WTC11 (cell line): ENCODE measurements at regions not wholly inside any gene's neighbourhood (a gene's known extent, or its start where the extent isn't known, plus 50 kb on each side); places are given as distances from the start of the nearest gene placed in this dataset.

Experiments used
- ATAC-seq: fragments of 200-7000 bp; cut with Tn5 transposase; 2 replicates; pipeline ENCODE4 v1.10.0; 2021; ENCODE audit warnings: mild to moderate bottlenecking, moderate library complexity
- CTCF ChIA-PET: fragments of 300-600 bp; sonication (Branson Sonifier 250); formaldehyde crosslinking; loops from one replicate; lab custom pipeline; 2021; ENCODE audit warnings: antibody characterized with exemption; lab: Charles Lee
- POLR2A ChIA-PET: fragments of 350-600 bp; sonication (Branson Sonifier 250); formaldehyde crosslinking; loops from one replicate; lab custom pipeline; 2021; ENCODE audit warnings: antibody characterized with exemption; lab: Charles Lee
- DNase-seq: peaks from one replicate; pipeline ENCODE4 v3.0.0; 2021; ENCODE audit warnings: low spot score
- H3K27ac Mint-ChIP-seq: 2 replicates; pipeline ENCODE4 v1.8.0; 2021; ENCODE audit warnings: mixed read lengths
- H3K27me3 Mint-ChIP-seq: 2 replicates; pipeline ENCODE4 v1.8.0; 2021; ENCODE audit warnings: low read depth, mild to moderate bottlenecking, moderate library complexity, mixed read lengths
- H3K36me3 Mint-ChIP-seq: 2 replicates; pipeline ENCODE4 v1.8.0; 2021; ENCODE audit warnings: mixed read lengths
- H3K4me1 Mint-ChIP-seq: 2 replicates; pipeline ENCODE4 v1.8.0; 2022; ENCODE audit warnings: mixed read lengths
- H3K4me3 Mint-ChIP-seq: 2 replicates; pipeline ENCODE4 v1.8.0; 2021; ENCODE audit warnings: mild to moderate bottlenecking, moderate library complexity, mixed read lengths
- H3K9me3 Mint-ChIP-seq: 2 replicates; pipeline ENCODE4 v1.8.0; 2021; ENCODE audit warnings: mixed read lengths
- FOXK1 ChIP-seq: sonication (generic); formaldehyde crosslinking; IDR thresholded peaks from 2 replicates; pipeline ENCODE4 v1.8.0; 2022; ENCODE audit warnings: mild to moderate bottlenecking, moderate library complexity, missing genetic modification reagents
- JUN ChIP-seq: sonication (generic); formaldehyde crosslinking; IDR thresholded peaks from 2 replicates; pipeline ENCODE4 v1.8.0; 2023; ENCODE audit warnings: mild to moderate bottlenecking, missing genetic modification reagents
- KAT7 ChIP-seq: sonication (generic); formaldehyde crosslinking; IDR thresholded peaks from 2 replicates; pipeline ENCODE4 v1.8.1; 2023; ENCODE audit warnings: missing genetic modification reagents, mild to moderate bottlenecking, borderline replicate concordance
- MXD4 ChIP-seq: fragments of 250-450 bp; sonication (Bioruptor Pico); IDR thresholded peaks from 2 replicates; pipeline ENCODE4 v1.8.0; 2021; ENCODE audit warnings: mild to moderate bottlenecking, moderate library complexity, borderline replicate concordance
- MYBL2 ChIP-seq: sonication (generic); formaldehyde crosslinking; IDR thresholded peaks from 2 replicates; pipeline ENCODE4 v1.8.1; 2023; ENCODE audit warnings: mild to moderate bottlenecking, moderate library complexity, missing genetic modification reagents
- NFE2L1 ChIP-seq: sonication (generic); formaldehyde crosslinking; IDR thresholded peaks from 2 replicates; pipeline ENCODE4 v1.8.1; 2023; ENCODE audit warnings: missing genetic modification reagents
- NFYB ChIP-seq: sonication (generic); formaldehyde crosslinking; conservative IDR thresholded peaks from 2 replicates; pipeline ENCODE4 v1.8.0; 2022; ENCODE audit warnings: low read depth, missing genetic modification reagents
- NR2C2 ChIP-seq: sonication (generic); formaldehyde crosslinking; IDR thresholded peaks from 2 replicates; pipeline ENCODE4 v1.8.0; 2022; ENCODE audit warnings: mild to moderate bottlenecking, missing genetic modification reagents
- NR3C1 ChIP-seq: sonication (generic); formaldehyde crosslinking; conservative IDR thresholded peaks from 2 replicates; pipeline ENCODE4 v1.8.1; 2023; ENCODE audit warnings: low read depth, mild to moderate bottlenecking, missing genetic modification reagents
- OVOL2 ChIP-seq: fragments of 250-450 bp; sonication (Bioruptor Pico); IDR thresholded peaks from 2 replicates; pipeline ENCODE4 v1.9.0; 2021; ENCODE audit warnings: mild to moderate bottlenecking, borderline replicate concordance
- PRRX2 ChIP-seq: fragments of 250-450 bp; sonication (Bioruptor Pico); IDR thresholded peaks from 2 replicates; pipeline ENCODE4 v1.8.0; 2021; ENCODE audit warnings: mild to moderate bottlenecking
- RELA ChIP-seq: sonication (generic); formaldehyde crosslinking; IDR thresholded peaks from 2 replicates; pipeline ENCODE4 v1.8.1; 2022; ENCODE audit warnings: missing genetic modification reagents, mild to moderate bottlenecking, borderline replicate concordance
- TEAD1 ChIP-seq: sonication (generic); formaldehyde crosslinking; IDR thresholded peaks from 2 replicates; pipeline ENCODE4 v1.8.0; 2022; ENCODE audit warnings: mild to moderate bottlenecking, missing genetic modification reagents
- ZNF317 ChIP-seq: sonication (generic); formaldehyde crosslinking; IDR thresholded peaks from 2 replicates; pipeline ENCODE4 v1.8.1; 2023; ENCODE audit warnings: low read depth, mild to moderate bottlenecking, moderate library complexity, missing genetic modification reagents, borderline replicate concordance
- ZNF396 ChIP-seq: fragments of 250-450 bp; sonication (Bioruptor Pico); IDR thresholded peaks from 2 replicates; pipeline ENCODE4 v1.8.0; 2021; ENCODE audit warnings: mild to moderate bottlenecking, moderate library complexity, borderline replicate concordance
- TF ChIP-seq, protein P1 (sequence below): fragments of 250-450 bp; sonication (Bioruptor Pico); IDR thresholded peaks from 2 replicates; pipeline ENCODE4 v1.9.0; 2021; ENCODE audit warnings: mild to moderate bottlenecking
- TF ChIP-seq, protein P2 (sequence below): fragments of 250-450 bp; sonication (Bioruptor Pico); IDR thresholded peaks from 2 replicates; pipeline ENCODE4 v1.9.0; 2021; ENCODE audit warnings: mild to moderate bottlenecking
- TF ChIP-seq, protein P3 (sequence below): sonication (generic); formaldehyde crosslinking; IDR thresholded peaks from 2 replicates; pipeline ENCODE4 v1.8.0; 2022; ENCODE audit warnings: mild to moderate bottlenecking, missing genetic modification reagents
- TF ChIP-seq, protein P4 (sequence below): fragments of 250-450 bp; sonication (Bioruptor Pico); IDR thresholded peaks from 2 replicates; pipeline ENCODE4 v1.9.0; 2021; ENCODE audit warnings: moderate library complexity, mild to moderate bottlenecking, inconsistent platforms, borderline replicate concordance
- TF ChIP-seq, protein P5 (sequence below): sonication (generic); formaldehyde crosslinking; conservative IDR thresholded peaks from 2 replicates; pipeline ENCODE4 v1.8.1; 2023; ENCODE audit warnings: mild to moderate bottlenecking, low read depth, missing genetic modification reagents, moderate library complexity
- TF ChIP-seq, protein P6 (sequence below): sonication (generic); formaldehyde crosslinking; IDR thresholded peaks from 2 replicates; pipeline ENCODE4 v1.8.1; 2023; ENCODE audit warnings: mild to moderate bottlenecking, missing genetic modification reagents
- TF ChIP-seq, protein P7 (sequence below): fragments of 250-450 bp; sonication (Bioruptor Pico); IDR thresholded peaks from 2 replicates; pipeline ENCODE4 v1.9.0; 2021; ENCODE audit warnings: mild to moderate bottlenecking, borderline replicate concordance

DNA sequence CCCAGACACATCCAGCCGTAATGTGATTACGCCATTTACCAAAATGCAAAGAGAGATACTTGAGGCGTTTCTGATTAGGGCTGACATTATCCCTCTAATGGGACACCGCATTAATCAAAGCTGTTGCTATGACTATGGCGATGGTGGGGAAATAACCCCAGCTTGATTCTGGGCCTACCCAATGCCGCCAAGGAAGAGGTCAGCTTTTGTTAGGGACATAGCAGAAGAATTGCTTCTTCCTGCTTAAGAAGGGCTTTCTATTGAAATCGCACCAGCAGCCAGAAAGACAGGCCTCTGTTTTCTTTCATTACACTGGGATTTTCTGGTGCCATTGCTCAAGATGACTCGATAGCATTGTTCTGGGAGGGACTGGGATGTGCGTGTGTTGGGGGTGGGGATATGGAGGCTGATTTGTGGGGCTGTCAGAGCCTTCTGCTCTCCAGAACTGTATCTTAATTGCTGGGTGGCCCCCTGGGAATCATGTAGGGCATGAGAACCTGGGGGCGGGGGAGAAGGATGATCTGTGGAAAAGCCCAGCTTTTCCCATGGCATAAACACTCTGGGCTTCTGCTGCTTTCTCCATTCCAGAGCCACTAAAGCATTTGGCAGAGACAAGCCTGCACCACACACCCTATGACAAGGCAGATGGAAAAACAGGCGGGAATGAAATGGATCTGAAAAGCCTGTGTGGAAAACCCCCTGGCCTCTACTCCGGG lies 106.5 kb upstream of the RAD23B start:
- no peak for DNase-seq
- Mint-ChIP-seq H3K27me3 (no peaks in the 10 kb centered on the region), H3K9me3 (no peaks in the 10 kb centered on the region), H3K27ac (no peak overlapping the region), H3K4me1 (peaks cover 15% of the 10 kb centered on the region), H3K36me3 (no peaks in the 10 kb centered on the region), H3K4me3 (no peak overlapping the region)
- peak; percentile 29 for ATAC-seq
- POLR2A ChIA-PET: interaction anchor here (0.5 kb wide), 1 partner anchor 56 kb away, joined by 3 read pairs; no protein-coding TSS in a partner anchor
- TF ChIP-seq RELA (CRISPR knock-in tag) (no peak), JUN (no peak), ZNF317 (CRISPR knock-in tag) (no peak), OVOL2 (CRISPR knock-in tag) (no peak), MXD4 (CRISPR knock-in tag) (no peak), PRRX2 (no peak), NR2C2 (CRISPR knock-in tag) (no peak)
- TF ChIP-seq, protein P1, sequence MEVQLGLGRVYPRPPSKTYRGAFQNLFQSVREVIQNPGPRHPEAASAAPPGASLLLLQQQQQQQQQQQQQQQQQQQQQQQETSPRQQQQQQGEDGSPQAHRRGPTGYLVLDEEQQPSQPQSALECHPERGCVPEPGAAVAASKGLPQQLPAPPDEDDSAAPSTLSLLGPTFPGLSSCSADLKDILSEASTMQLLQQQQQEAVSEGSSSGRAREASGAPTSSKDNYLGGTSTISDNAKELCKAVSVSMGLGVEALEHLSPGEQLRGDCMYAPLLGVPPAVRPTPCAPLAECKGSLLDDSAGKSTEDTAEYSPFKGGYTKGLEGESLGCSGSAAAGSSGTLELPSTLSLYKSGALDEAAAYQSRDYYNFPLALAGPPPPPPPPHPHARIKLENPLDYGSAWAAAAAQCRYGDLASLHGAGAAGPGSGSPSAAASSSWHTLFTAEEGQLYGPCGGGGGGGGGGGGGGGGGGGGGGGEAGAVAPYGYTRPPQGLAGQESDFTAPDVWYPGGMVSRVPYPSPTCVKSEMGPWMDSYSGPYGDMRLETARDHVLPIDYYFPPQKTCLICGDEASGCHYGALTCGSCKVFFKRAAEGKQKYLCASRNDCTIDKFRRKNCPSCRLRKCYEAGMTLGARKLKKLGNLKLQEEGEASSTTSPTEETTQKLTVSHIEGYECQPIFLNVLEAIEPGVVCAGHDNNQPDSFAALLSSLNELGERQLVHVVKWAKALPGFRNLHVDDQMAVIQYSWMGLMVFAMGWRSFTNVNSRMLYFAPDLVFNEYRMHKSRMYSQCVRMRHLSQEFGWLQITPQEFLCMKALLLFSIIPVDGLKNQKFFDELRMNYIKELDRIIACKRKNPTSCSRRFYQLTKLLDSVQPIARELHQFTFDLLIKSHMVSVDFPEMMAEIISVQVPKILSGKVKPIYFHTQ (CRISPR knock-in tag): no peak
- TF ChIP-seq, protein P2, sequence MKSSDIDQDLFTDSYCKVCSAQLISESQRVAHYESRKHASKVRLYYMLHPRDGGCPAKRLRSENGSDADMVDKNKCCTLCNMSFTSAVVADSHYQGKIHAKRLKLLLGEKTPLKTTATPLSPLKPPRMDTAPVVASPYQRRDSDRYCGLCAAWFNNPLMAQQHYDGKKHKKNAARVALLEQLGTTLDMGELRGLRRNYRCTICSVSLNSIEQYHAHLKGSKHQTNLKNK (CRISPR knock-in tag): no peak
- TF ChIP-seq, protein P3, sequence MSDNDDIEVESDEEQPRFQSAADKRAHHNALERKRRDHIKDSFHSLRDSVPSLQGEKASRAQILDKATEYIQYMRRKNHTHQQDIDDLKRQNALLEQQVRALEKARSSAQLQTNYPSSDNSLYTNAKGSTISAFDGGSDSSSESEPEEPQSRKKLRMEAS: no peak
- TF ChIP-seq, protein P4, sequence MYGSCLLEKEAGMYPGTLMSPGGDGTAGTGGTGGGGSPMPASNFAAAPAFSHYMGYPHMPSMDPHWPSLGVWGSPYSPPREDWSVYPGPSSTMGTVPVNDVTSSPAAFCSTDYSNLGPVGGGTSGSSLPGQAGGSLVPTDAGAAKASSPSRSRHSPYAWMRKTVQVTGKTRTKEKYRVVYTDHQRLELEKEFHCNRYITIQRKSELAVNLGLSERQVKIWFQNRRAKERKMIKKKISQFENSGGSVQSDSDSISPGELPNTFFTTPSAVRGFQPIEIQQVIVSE (CRISPR knock-in tag): no peak
- CTCF ChIA-PET: interaction anchor here (0.8 to 2.0 kb wide), 2 partner anchors 18 to 63 kb away, joined by 3 to 10 read pairs; no protein-coding TSS in a partner anchor

DNA sequence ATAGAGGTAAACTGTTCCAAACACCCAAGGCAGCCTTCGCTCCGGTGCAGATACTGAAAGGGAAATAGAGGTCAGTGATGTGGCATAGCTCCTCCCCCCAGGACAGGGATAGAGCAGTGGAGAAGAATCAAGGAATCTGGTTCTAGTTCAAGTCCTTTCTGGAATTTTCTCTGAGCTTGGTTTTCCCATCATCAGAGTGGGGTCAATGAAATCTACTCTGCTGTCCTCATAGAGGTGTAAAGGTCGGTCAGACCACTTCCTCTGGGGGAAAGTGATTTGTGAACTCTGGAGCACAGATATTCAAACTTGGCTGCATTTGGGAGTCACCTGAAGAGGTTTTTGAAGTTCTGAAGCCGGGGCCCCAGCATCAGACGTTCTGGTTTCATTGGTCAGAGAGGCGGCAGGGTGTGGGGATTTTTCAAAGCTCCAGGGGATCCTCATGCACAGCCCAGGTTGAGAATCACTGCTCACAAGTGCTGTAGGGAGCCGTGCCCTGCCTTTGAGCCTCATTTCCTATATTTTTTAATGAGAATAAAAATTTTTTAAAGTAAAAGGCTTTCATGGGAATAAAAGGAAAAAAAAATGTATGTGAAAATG lies 105.7 kb upstream of the RAD23B start:
- H3K4me1 Mint-ChIP-seq: peaks cover 15% of the 10 kb centered on the region
- H3K27me3 Mint-ChIP-seq: no peaks in the 10 kb centered on the region
- POLR2A ChIA-PET: no interaction called here
- H3K9me3 Mint-ChIP-seq: no peaks in the 10 kb centered on the region
- CTCF ChIA-PET: interaction anchor here (2.0 kb wide), 1 partner anchor 19 kb away, joined by 10 read pairs; no protein-coding TSS in a partner anchor
- no peak overlapping the region for H3K27ac Mint-ChIP-seq
- no peaks in the 10 kb centered on the region for H3K36me3 Mint-ChIP-seq
- ATAC-seq (no peak), DNase-seq (no peak)
- no peak overlapping the region for H3K4me3 Mint-ChIP-seq
- TF ChIP-seq, protein P5, sequence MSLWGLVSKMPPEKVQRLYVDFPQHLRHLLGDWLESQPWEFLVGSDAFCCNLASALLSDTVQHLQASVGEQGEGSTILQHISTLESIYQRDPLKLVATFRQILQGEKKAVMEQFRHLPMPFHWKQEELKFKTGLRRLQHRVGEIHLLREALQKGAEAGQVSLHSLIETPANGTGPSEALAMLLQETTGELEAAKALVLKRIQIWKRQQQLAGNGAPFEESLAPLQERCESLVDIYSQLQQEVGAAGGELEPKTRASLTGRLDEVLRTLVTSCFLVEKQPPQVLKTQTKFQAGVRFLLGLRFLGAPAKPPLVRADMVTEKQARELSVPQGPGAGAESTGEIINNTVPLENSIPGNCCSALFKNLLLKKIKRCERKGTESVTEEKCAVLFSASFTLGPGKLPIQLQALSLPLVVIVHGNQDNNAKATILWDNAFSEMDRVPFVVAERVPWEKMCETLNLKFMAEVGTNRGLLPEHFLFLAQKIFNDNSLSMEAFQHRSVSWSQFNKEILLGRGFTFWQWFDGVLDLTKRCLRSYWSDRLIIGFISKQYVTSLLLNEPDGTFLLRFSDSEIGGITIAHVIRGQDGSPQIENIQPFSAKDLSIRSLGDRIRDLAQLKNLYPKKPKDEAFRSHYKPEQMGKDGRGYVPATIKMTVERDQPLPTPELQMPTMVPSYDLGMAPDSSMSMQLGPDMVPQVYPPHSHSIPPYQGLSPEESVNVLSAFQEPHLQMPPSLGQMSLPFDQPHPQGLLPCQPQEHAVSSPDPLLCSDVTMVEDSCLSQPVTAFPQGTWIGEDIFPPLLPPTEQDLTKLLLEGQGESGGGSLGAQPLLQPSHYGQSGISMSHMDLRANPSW (CRISPR knock-in tag): no peak
- no peak for TF ChIP-seq MYBL2
- TF ChIP-seq FOXK1 (CRISPR knock-in tag): no peak
- no peak for TF ChIP-seq NFYB
- no peak for TF ChIP-seq NFE2L1 (CRISPR knock-in tag)
- no peak for TF ChIP-seq TEAD1
- TF ChIP-seq, protein P6, sequence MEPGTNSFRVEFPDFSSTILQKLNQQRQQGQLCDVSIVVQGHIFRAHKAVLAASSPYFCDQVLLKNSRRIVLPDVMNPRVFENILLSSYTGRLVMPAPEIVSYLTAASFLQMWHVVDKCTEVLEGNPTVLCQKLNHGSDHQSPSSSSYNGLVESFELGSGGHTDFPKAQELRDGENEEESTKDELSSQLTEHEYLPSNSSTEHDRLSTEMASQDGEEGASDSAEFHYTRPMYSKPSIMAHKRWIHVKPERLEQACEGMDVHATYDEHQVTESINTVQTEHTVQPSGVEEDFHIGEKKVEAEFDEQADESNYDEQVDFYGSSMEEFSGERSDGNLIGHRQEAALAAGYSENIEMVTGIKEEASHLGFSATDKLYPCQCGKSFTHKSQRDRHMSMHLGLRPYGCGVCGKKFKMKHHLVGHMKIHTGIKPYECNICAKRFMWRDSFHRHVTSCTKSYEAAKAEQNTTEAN (CRISPR knock-in tag): no peak
- no peak for TF ChIP-seq NR3C1 (CRISPR knock-in tag)
- no peak for TF ChIP-seq KAT7 (CRISPR knock-in tag)
- TF ChIP-seq ZNF396 (CRISPR knock-in tag): no peak
- TF ChIP-seq OVOL2 (CRISPR knock-in tag): no peak
- TF ChIP-seq, protein P7, sequence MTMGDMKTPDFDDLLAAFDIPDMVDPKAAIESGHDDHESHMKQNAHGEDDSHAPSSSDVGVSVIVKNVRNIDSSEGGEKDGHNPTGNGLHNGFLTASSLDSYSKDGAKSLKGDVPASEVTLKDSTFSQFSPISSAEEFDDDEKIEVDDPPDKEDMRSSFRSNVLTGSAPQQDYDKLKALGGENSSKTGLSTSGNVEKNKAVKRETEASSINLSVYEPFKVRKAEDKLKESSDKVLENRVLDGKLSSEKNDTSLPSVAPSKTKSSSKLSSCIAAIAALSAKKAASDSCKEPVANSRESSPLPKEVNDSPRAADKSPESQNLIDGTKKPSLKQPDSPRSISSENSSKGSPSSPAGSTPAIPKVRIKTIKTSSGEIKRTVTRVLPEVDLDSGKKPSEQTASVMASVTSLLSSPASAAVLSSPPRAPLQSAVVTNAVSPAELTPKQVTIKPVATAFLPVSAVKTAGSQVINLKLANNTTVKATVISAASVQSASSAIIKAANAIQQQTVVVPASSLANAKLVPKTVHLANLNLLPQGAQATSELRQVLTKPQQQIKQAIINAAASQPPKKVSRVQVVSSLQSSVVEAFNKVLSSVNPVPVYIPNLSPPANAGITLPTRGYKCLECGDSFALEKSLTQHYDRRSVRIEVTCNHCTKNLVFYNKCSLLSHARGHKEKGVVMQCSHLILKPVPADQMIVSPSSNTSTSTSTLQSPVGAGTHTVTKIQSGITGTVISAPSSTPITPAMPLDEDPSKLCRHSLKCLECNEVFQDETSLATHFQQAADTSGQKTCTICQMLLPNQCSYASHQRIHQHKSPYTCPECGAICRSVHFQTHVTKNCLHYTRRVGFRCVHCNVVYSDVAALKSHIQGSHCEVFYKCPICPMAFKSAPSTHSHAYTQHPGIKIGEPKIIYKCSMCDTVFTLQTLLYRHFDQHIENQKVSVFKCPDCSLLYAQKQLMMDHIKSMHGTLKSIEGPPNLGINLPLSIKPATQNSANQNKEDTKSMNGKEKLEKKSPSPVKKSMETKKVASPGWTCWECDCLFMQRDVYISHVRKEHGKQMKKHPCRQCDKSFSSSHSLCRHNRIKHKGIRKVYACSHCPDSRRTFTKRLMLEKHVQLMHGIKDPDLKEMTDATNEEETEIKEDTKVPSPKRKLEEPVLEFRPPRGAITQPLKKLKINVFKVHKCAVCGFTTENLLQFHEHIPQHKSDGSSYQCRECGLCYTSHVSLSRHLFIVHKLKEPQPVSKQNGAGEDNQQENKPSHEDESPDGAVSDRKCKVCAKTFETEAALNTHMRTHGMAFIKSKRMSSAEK: no peak
